H1 (cell line): ENCODE measurements at regions not wholly inside any gene's neighbourhood (a gene's known extent, or its start where the extent isn't known, plus 50 kb on each side); places are given as distances from the start of the nearest gene placed in this dataset.

Source experiments
- CTCF ChIA-PET: fragments of 300-600 bp; sonication (Branson Sonifier 250); formaldehyde crosslinking; loops from one replicate; lab custom pipeline; 2021; ENCODE audit not compliant: partially characterized antibody; lab: Charles Lee
- POLR2A ChIA-PET: fragments of 300-600 bp; sonication (Branson Sonifier 250); formaldehyde crosslinking; loops from one replicate; lab custom pipeline; 2021; ENCODE audit warnings: inconsistent platforms; ENCODE audit not compliant: partially characterized antibody; lab: Charles Lee
- DNase-seq, 2 experiments: peaks; one replicate each; pipeline versions ENCODE4 v3.0.0 to v3.0.0-alpha.2; 2010 to 2022; ENCODE audit warnings: low spot score in 2 of 2, low read depth in 1 of 2, mixed read lengths in 1 of 2
- FAIRE-seq: peaks from 2 replicates; lab custom pipeline; 2011; peaks lifted over from hg19 to GRCh38; lab: Jason Lieb, UNC
- H2AFZ ChIP-seq: 2 replicates; pipeline ENCODE4 v1.8.1; 2012; ENCODE audit warnings: low read length, inconsistent platforms
- H2AK5ac ChIP-seq: 2 replicates; pipeline ENCODE4 v1.6.1; 2013; ENCODE audit warnings: low read depth, low read length
- H2BK120ac ChIP-seq: replicated peaks from 2 replicates; pipeline ENCODE3; 2013; ENCODE audit warnings: low read depth, low read length, inconsistent platforms
- H2BK12ac ChIP-seq: 2 replicates; pipeline ENCODE4 v1.6.1; 2013; ENCODE audit warnings: low read depth, low read length
- H2BK15ac ChIP-seq: 2 replicates; pipeline ENCODE4 v1.6.1; 2013; ENCODE audit warnings: low read length
- H2BK20ac ChIP-seq: 2 replicates; pipeline ENCODE4 v1.6.1; 2013; ENCODE audit warnings: low read length
- H2BK5ac ChIP-seq: 2 replicates; pipeline ENCODE4 v1.6.1; 2013; ENCODE audit warnings: low read depth, low read length
- H3K14ac ChIP-seq: 2 replicates; pipeline ENCODE4 v1.6.1; 2013; ENCODE audit warnings: inconsistent platforms; ENCODE audit not compliant: insufficient read length
- H3K18ac ChIP-seq: 2 replicates; pipeline ENCODE4 v1.6.1; 2013; ENCODE audit warnings: low read length; ENCODE audit errors: extremely low read depth
- H3K23ac ChIP-seq: 2 replicates; pipeline ENCODE4 v1.6.1; 2013; ENCODE audit warnings: inconsistent platforms; ENCODE audit not compliant: insufficient read length
- H3K23me2 ChIP-seq: 2 replicates; pipeline ENCODE4 v1.6.1; 2013; ENCODE audit warnings: low read depth, low read length
- H3K27ac ChIP-seq: 2 replicates; pipeline ENCODE4 v1.6.1; 2011; ENCODE audit warnings: low read depth, low read length, inconsistent platforms
- H3K27me3 ChIP-seq, 4 experiments: replicated peaks in 1 of 4; 1 replicate in 1 of 4; 2 replicates in 3 of 4; pipeline versions ENCODE4 v1.6.1 to v1.8.1; 2011 to 2013; ENCODE audit warnings: low read length in 3 of 4, mild to moderate bottlenecking in 3 of 4, inconsistent platforms in 2 of 4, mixed read lengths in 2 of 4, moderate library complexity in 1 of 4; ENCODE audit not compliant: control insufficient read depth in 3 of 4, insufficient read depth in 3 of 4; ENCODE audit errors: extremely low read depth in 1 of 4
- H3K36me3 ChIP-seq, 4 experiments: 2 replicates each; pipeline versions ENCODE4 v1.6.1 to v1.8.1; 2011 to 2013; ENCODE audit warnings: mild to moderate bottlenecking in 4 of 4, low read length in 3 of 4, moderate library complexity in 2 of 4, control low read depth in 1 of 4, inconsistent platforms in 1 of 4; ENCODE audit not compliant: insufficient read depth in 4 of 4, control insufficient read depth in 2 of 4
- H3K4ac ChIP-seq: replicated peaks from 2 replicates; pipeline ENCODE3; 2013; ENCODE audit warnings: low read length, low read depth, mixed read lengths, inconsistent platforms; ENCODE audit not compliant: insufficient read length
- H3K4me1 ChIP-seq, 4 experiments: replicated peaks in 1 of 4; 1 replicate in 1 of 4; 2 replicates in 3 of 4; pipeline versions ENCODE4 v1.6.1 to v1.8.1; 2011 to 2013; ENCODE audit warnings: low read length in 3 of 4, inconsistent platforms in 2 of 4, mixed read lengths in 1 of 4; ENCODE audit not compliant: insufficient read depth in 4 of 4, control insufficient read depth in 3 of 4
- H3K4me2 ChIP-seq, 2 experiments: 2 replicates each; pipeline versions ENCODE4 v1.6.1 to v1.8.1; 2011 to 2013; ENCODE audit warnings: low read depth in 2 of 2, low read length in 2 of 2, control low read depth in 1 of 2, inconsistent platforms in 1 of 2, mild to moderate bottlenecking in 1 of 2; ENCODE audit not compliant: insufficient read depth in 1 of 2
- H3K4me3 ChIP-seq, 4 experiments: fragments of 200-600, 300-600 bp in 1 of 4; sonication (generic), shearing (Covaris generic), sonication (Bioruptor Twin) in 1 of 4; 2 replicates each; pipeline versions ENCODE4 v1.5.1 to v1.8.1; 2011 to 2016; ENCODE audit warnings: low read length in 4 of 4, low read depth in 3 of 4, control low read depth in 2 of 4, inconsistent platforms in 2 of 4, mild to moderate bottlenecking in 2 of 4, mixed read lengths in 1 of 4, moderate library complexity in 1 of 4; ENCODE audit not compliant: insufficient read depth in 2 of 4; ENCODE audit errors: extremely low read depth in 1 of 4
- H3K56ac ChIP-seq: replicated peaks from 2 replicates; pipeline ENCODE3; 2013; ENCODE audit warnings: low read depth, mild to moderate bottlenecking, mixed read lengths, low read length, inconsistent platforms; ENCODE audit not compliant: insufficient read length
- H3K79me1 ChIP-seq: 2 replicates; pipeline ENCODE4 v1.6.1; 2013; ENCODE audit warnings: low read depth, low read length, control low read depth
- H3K79me2 ChIP-seq, 2 experiments: 2 replicates each; pipeline versions ENCODE4 v1.6.1 to v1.8.1; 2012 to 2013; ENCODE audit warnings: low read length in 2 of 2, mild to moderate bottlenecking in 2 of 2, inconsistent platforms in 1 of 2; ENCODE audit not compliant: insufficient read depth in 2 of 2, control insufficient read depth in 1 of 2
- H3K9ac ChIP-seq, 4 experiments: replicated peaks in 1 of 4; 1 replicate in 1 of 4; 2 replicates in 3 of 4; pipeline versions ENCODE4 v1.6.1 to v1.8.1; 2011 to 2013; ENCODE audit warnings: low read depth in 3 of 4, low read length in 3 of 4, control low read depth in 2 of 4, mild to moderate bottlenecking in 2 of 4, moderate library complexity in 2 of 4, inconsistent platforms in 1 of 4; ENCODE audit errors: extremely low read depth in 1 of 4
- H3K9me3 ChIP-seq, 2 experiments: 2 replicates each; pipeline versions ENCODE4 v1.6.1 to v1.8.1; 2012 to 2013; ENCODE audit warnings: mild to moderate bottlenecking in 2 of 2, moderate library complexity in 2 of 2, control low read depth in 1 of 2, inconsistent platforms in 1 of 2, low read depth in 1 of 2, low read length in 1 of 2, mixed read lengths in 1 of 2; ENCODE audit not compliant: insufficient read depth in 2 of 2
- H4K20me1 ChIP-seq, 2 experiments: replicated peaks in 1 of 2; 2 replicates each; pipeline versions ENCODE3 to v1.8.1; 2011 to 2013; ENCODE audit warnings: inconsistent platforms in 2 of 2, low read length in 2 of 2, mild to moderate bottlenecking in 1 of 2; ENCODE audit not compliant: insufficient read depth in 2 of 2, control insufficient read depth in 1 of 2
- H4K5ac ChIP-seq: 2 replicates; pipeline ENCODE4 v1.6.1; 2013; ENCODE audit warnings: low read length, low read depth, mixed read lengths, inconsistent platforms; ENCODE audit not compliant: insufficient read length
- H4K8ac ChIP-seq: 2 replicates; pipeline ENCODE4 v1.8.0; 2013; ENCODE audit warnings: mild to moderate bottlenecking, moderate library complexity, low read length, inconsistent platforms; ENCODE audit not compliant: insufficient read depth; ENCODE audit errors: extremely low read depth
- H4K91ac ChIP-seq: replicated peaks from 2 replicates; pipeline ENCODE3; 2013; ENCODE audit warnings: low read length, mixed read lengths, inconsistent platforms; ENCODE audit not compliant: insufficient read length
- ASH2L ChIP-seq: fragments of 200-600, 300-600 bp; sonication (generic); IDR thresholded peaks from one replicate; pipeline ENCODE4 v1.7.1; 2017; ENCODE audit warnings: low read length
- BACH1 ChIP-seq: IDR thresholded peaks from 2 replicates; pipeline ENCODE4 v1.6.1; 2012; ENCODE audit warnings: low read length, improper control_type of control experiment
- CEBPB ChIP-seq: IDR thresholded peaks from 2 replicates; pipeline ENCODE4 v1.6.1; 2012; ENCODE audit warnings: low read depth, low read length
- GABPA ChIP-seq: IDR thresholded peaks from 2 replicates; pipeline ENCODE4 v1.6.1; 2011; ENCODE audit warnings: mild to moderate bottlenecking, low read length, moderate library complexity, borderline replicate concordance; ENCODE audit not compliant: insufficient read depth
- JUN ChIP-seq: IDR thresholded peaks from 2 replicates; pipeline ENCODE4 v1.6.1; 2011; ENCODE audit warnings: low read depth, mild to moderate bottlenecking, improper control_type of control experiment, low read length
- JUND ChIP-seq: IDR thresholded peaks from 2 replicates; pipeline ENCODE4 v1.6.1; 2011; ENCODE audit warnings: mild to moderate bottlenecking, improper control_type of control experiment, low read length
- KDM4A ChIP-seq: IDR thresholded peaks from one replicate; pipeline ENCODE4 v1.7.1; 2012; ENCODE audit warnings: low read depth, mild to moderate bottlenecking, moderate library complexity, low read length, inconsistent platforms; ENCODE audit not compliant: severe bottlenecking
- NRF1 ChIP-seq: IDR thresholded peaks from 2 replicates; pipeline ENCODE4 v1.6.1; 2011; ENCODE audit warnings: mild to moderate bottlenecking, low read depth, low read length, improper control_type of control experiment
- RBBP5 ChIP-seq: IDR thresholded peaks from 2 replicates; pipeline ENCODE4 v1.7.1; 2012; ENCODE audit warnings: low read depth, mild to moderate bottlenecking, inconsistent platforms, low read length, moderate library complexity, borderline replicate concordance
- SAP30 ChIP-seq: fragments of 300-600 bp; sonication (generic); IDR thresholded peaks from 2 replicates; pipeline ENCODE4 v1.7.1; 2012; ENCODE audit warnings: low read length, moderate library complexity, mild to moderate bottlenecking, inconsistent platforms; ENCODE audit not compliant: insufficient read depth, insufficient replicate concordance
- SIRT6 ChIP-seq: IDR thresholded peaks from one replicate; pipeline ENCODE4 v1.7.1; 2012; ENCODE audit warnings: low read length, inconsistent platforms
- TAF1 ChIP-seq: IDR thresholded peaks from 2 replicates; pipeline ENCODE4 v1.6.1; 2011; ENCODE audit warnings: mild to moderate bottlenecking, low read depth, low read length
- YY1 ChIP-seq: IDR thresholded peaks from 2 replicates; pipeline ENCODE4 v1.6.1; 2011; ENCODE audit warnings: low read depth, mild to moderate bottlenecking, low read length
- WGBS, 2 experiments: shearing (Covaris generic) in 1 of 2; methylation state at CpG; one replicate each; pipeline versions ENCODE4 v1.1.6 to v1.1.7; 2013 to 2015; ENCODE audit warnings: low lambda C conversion rate in 2 of 2, mixed read lengths in 2 of 2, inconsistent platforms in 1 of 2, low coverage in 1 of 2, missing lambda C conversion rate in 1 of 2; ENCODE audit not compliant: insufficient replicate concordance in 2 of 2, insufficient coverage in 1 of 2, insufficient read length in 1 of 2; ENCODE audit errors: extremely low coverage in 1 of 2, missing lambda C conversion rate in 1 of 2; 5-methylcytosine and 5-hydroxymethylcytosine counted together

DNA sequence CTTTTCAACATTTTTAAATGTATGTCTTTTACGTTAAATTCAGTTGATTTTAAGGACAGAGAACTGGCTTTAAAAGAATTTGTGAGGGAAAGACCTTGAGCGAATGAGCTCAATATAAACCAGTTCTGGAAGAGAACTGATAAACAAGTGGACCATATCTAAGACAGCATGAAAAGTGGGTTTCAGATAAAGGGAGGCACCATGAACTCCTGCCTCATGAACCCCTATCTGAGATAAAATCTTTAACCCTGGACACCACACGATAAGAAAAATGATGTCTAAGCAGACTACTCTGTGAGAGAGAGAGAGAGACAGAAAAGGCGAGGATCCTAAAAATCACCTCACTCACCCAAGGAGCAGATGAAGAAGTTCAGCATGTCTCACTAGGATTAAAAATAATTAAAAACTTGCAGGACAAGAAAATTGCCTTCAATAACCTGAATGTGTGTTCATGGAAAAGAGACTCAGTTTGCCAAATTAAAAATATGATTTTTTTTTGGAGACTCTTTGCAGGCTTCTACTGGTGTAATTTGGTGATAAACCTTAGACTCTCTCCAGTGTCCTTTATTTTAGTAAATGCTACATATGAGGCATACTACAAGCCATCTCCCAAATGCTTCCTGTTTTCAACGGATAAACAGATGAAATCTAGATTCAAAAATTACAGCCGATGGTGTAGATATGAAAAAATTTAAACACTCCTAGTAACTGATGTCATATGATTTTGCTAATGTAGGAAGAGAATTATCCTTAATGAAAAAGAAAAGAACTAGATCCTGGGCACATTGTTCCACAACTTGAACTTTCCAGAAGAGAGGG, 299.5 kb downstream of the ADGB start:
- Histone ChIP-seq H3K9me3 (no peaks in the 10 kb centered on the region), H4K20me1 (no peaks in the 10 kb centered on the region), H2AFZ (no peak overlapping the region), H3K79me2 (no peaks in the 10 kb centered on the region), H2BK20ac (no peak overlapping the region), H3K4me1 (no peaks in the 10 kb centered on the region), H3K18ac (no peak overlapping the region), H2BK120ac (no peak overlapping the region), H3K4me2 (no peak overlapping the region), H3K9ac (no peak overlapping the region), H2AK5ac (no peak overlapping the region), H4K91ac (no peak overlapping the region), H4K8ac (no peak overlapping the region), H3K27me3 (no peaks in the 10 kb centered on the region), H2BK5ac (no peak overlapping the region), H4K5ac (no peak overlapping the region), H3K23me2 (no peaks in the 10 kb centered on the region), H3K23ac (no peak overlapping the region), H2BK12ac (no peak overlapping the region), H3K14ac (no peak overlapping the region), H3K4ac (no peak overlapping the region), H3K36me3 (no peaks in the 10 kb centered on the region), H2BK15ac (no peak overlapping the region), H3K27ac (no peak overlapping the region), H3K79me1 (no peaks in the 10 kb centered on the region), H3K56ac (no peak overlapping the region), H3K4me3 (no peak overlapping the region)
- TF ChIP-seq JUND (no peak), JUN (no peak), ASH2L (no peak), RBBP5 (no peak), SIRT6 (no peak), NRF1 (no peak), SAP30 (no peak), YY1 (no peak), GABPA (no peak), CEBPB (no peak), BACH1 (no peak), KDM4A (no peak), TAF1 (no peak)
- WGBS, 2 experiments = 88% methylated on average over 6 of the region's 6 CpGs; no CpG with 5 or more reads in 1 of the 2 experiments
- CTCF ChIA-PET = interaction anchor here (0.8 to 1.1 kb wide), 2 partner anchors 10 to 54 kb away, joined by 3 to 4 read pairs; no protein-coding TSS in a partner anchor
- POLR2A ChIA-PET = no interaction called here
- no peak for FAIRE-seq
- DNase-seq = no peak
